HEK293 (cell line): ENCODE measurements at regions not wholly inside any gene's neighbourhood (a gene's known extent, or its start where the extent isn't known, plus 50 kb on each side); places are given as distances from the start of the nearest gene placed in this dataset.

Experiments used
- CTCF ChIA-PET: fragments of 350-600 bp; formaldehyde crosslinking; extraction: SDS; loops from one replicate; lab custom pipeline; 2021; ENCODE audit warnings: antibody characterized with exemption; lab: Yijun Ruan, JAX
- POLR2A ChIA-PET: fragments of 300-600 bp; formaldehyde crosslinking; extraction: SDS; loops from one replicate; lab custom pipeline; 2020; ENCODE audit warnings: antibody characterized with exemption, inconsistent platforms; lab: Yijun Ruan, JAX
- H3K27ac ChIP-seq: fragments of 200-500 bp; sonication (Bioruptor generic); 2 replicates; pipeline ENCODE4 v1.5.1; 2014; ENCODE audit warnings: low read depth, low read length, control low read depth, inconsistent platforms; ENCODE audit errors: extremely low read depth
- H3K36me3 ChIP-seq, 2 experiments: fragments of 200-500 bp in 1 of 2; sonication (Bioruptor generic) in 1 of 2; 1 replicate in 1 of 2; 2 replicates in 1 of 2; pipeline ENCODE4 v1.5.1; 2014 to 2017; ENCODE audit warnings: inconsistent platforms in 2 of 2, low read length in 2 of 2; ENCODE audit not compliant: control insufficient read depth in 2 of 2, insufficient read depth in 1 of 2
- H3K4me1 ChIP-seq: fragments of 200-500 bp; sonication (Bioruptor generic); 2 replicates; pipeline ENCODE4 v1.5.1; 2014; ENCODE audit warnings: mild to moderate bottlenecking, low read length, inconsistent platforms; ENCODE audit not compliant: control insufficient read depth, insufficient read depth
- H3K4me3 ChIP-seq: 2 replicates; pipeline ENCODE4 v1.5.1; 2011; ENCODE audit warnings: low read depth, mild to moderate bottlenecking, control low read depth, low read length, moderate library complexity
- H3K9me3 ChIP-seq: fragments of 200-500 bp; sonication (Bioruptor generic); 2 replicates; pipeline ENCODE4 v1.5.1; 2014; ENCODE audit warnings: low read depth, low read length, inconsistent platforms; ENCODE audit not compliant: control insufficient read depth, insufficient read depth
- GLIS1 ChIP-seq: fragments of 450-650 bp; formaldehyde crosslinking; IDR thresholded peaks from 2 replicates; pipeline ENCODE4 v1.5.1; 2016; ENCODE audit warnings: missing biosample characterization, missing genetic modification characterization
- KLF7 ChIP-seq: fragments of 450-650 bp; formaldehyde crosslinking; IDR thresholded peaks from 2 replicates; pipeline ENCODE4 v1.5.1; 2016; ENCODE audit warnings: missing biosample characterization, missing genetic modification characterization, borderline replicate concordance
- PRDM4 ChIP-seq: fragments of 450-650 bp; formaldehyde crosslinking; IDR thresholded peaks from 2 replicates; pipeline ENCODE4 v1.5.1; 2017; ENCODE audit warnings: missing biosample characterization, missing genetic modification characterization
- RBAK ChIP-seq: fragments of 450-650 bp; formaldehyde crosslinking; IDR thresholded peaks from 2 replicates; pipeline ENCODE4 v1.5.1; 2016; ENCODE audit warnings: missing biosample characterization, missing genetic modification characterization
- REST ChIP-seq: fragments of 450-650 bp; formaldehyde crosslinking; IDR thresholded peaks from 2 replicates; pipeline ENCODE4 v1.5.1; 2016; ENCODE audit warnings: missing biosample characterization, missing genetic modification characterization
- SP2 ChIP-seq: fragments of 450-650 bp; formaldehyde crosslinking; IDR thresholded peaks from 2 replicates; pipeline ENCODE4 v1.5.1; 2016; ENCODE audit warnings: missing biosample characterization, missing genetic modification characterization
- WT1 ChIP-seq: fragments of 450-650 bp; formaldehyde crosslinking; IDR thresholded peaks from 2 replicates; pipeline ENCODE4 v1.5.1; 2016; ENCODE audit warnings: missing biosample characterization, missing genetic modification characterization
- ZBTB26 ChIP-seq: fragments of 450-650 bp; formaldehyde crosslinking; optimal IDR thresholded peaks from 2 replicates; pipeline ENCODE3; 2016; ENCODE audit warnings: missing biosample characterization, mild to moderate bottlenecking, missing genetic modification characterization
- ZBTB44 ChIP-seq: fragments of 450-650 bp; IDR thresholded peaks from 2 replicates; pipeline ENCODE4 v1.5.1; 2018; ENCODE audit warnings: missing biosample characterization, mild to moderate bottlenecking, missing genetic modification characterization
- ZBTB48 ChIP-seq: fragments of 450-650 bp; formaldehyde crosslinking; IDR thresholded peaks from 2 replicates; pipeline ENCODE4 v1.5.1; 2016; ENCODE audit warnings: missing biosample characterization, missing genetic modification characterization
- ZBTB7A ChIP-seq: fragments of 450-650 bp; formaldehyde crosslinking; IDR thresholded peaks from 2 replicates; pipeline ENCODE4 v1.5.1; 2016; ENCODE audit warnings: low read depth, missing biosample characterization, missing genetic modification characterization
- ZFHX2 ChIP-seq: fragments of 450-650 bp; formaldehyde crosslinking; conservative IDR thresholded peaks from 2 replicates; pipeline ENCODE4 v1.5.1; 2016; ENCODE audit warnings: missing biosample characterization, missing genetic modification characterization
- ZNF19 ChIP-seq: fragments of 450-650 bp; formaldehyde crosslinking; IDR thresholded peaks from 2 replicates; pipeline ENCODE4; 2016; ENCODE audit warnings: missing biosample characterization, missing genetic modification characterization, low read depth
- ZNF248 ChIP-seq: fragments of 450-650 bp; formaldehyde crosslinking; IDR thresholded peaks from 2 replicates; pipeline ENCODE4 v1.5.1; 2017; ENCODE audit warnings: missing biosample characterization, missing genetic modification characterization
- ZNF26 ChIP-seq: fragments of 450-650 bp; formaldehyde crosslinking; IDR thresholded peaks from 2 replicates; pipeline ENCODE4 v1.5.1; 2016; ENCODE audit warnings: missing biosample characterization, missing genetic modification characterization
- ZNF280D ChIP-seq: fragments of 450-650 bp; formaldehyde crosslinking; IDR thresholded peaks from 2 replicates; pipeline ENCODE4 v1.5.1; 2016; ENCODE audit warnings: missing biosample characterization, missing genetic modification characterization
- ZNF302 ChIP-seq: fragments of 450-650 bp; formaldehyde crosslinking; IDR thresholded peaks from 2 replicates; pipeline ENCODE4 v1.5.1; 2016; ENCODE audit warnings: missing biosample characterization, missing genetic modification characterization, low read depth
- ZNF48 ChIP-seq: fragments of 450-650 bp; formaldehyde crosslinking; IDR thresholded peaks from 2 replicates; pipeline ENCODE4 v1.5.1; 2016; ENCODE audit warnings: missing biosample characterization, missing genetic modification characterization
- ZNF510 ChIP-seq: fragments of 450-650 bp; formaldehyde crosslinking; IDR thresholded peaks from 2 replicates; pipeline ENCODE4 v1.5.1; 2018; ENCODE audit warnings: mild to moderate bottlenecking, missing genetic modification characterization, missing biosample characterization; ENCODE audit not compliant: insufficient replicate concordance
- ZNF555 ChIP-seq: fragments of 450-650 bp; formaldehyde crosslinking; conservative IDR thresholded peaks from 2 replicates; pipeline ENCODE4 v1.5.1; 2017; ENCODE audit warnings: missing biosample characterization, mild to moderate bottlenecking, missing genetic modification characterization, inconsistent platforms
- ZNF596 ChIP-seq: fragments of 450-650 bp; IDR thresholded peaks from 2 replicates; pipeline ENCODE4 v1.5.0; 2018; ENCODE audit warnings: missing biosample characterization, mild to moderate bottlenecking, missing genetic modification characterization, moderate library complexity
- ZNF660 ChIP-seq: fragments of 450-650 bp; IDR thresholded peaks from 2 replicates; pipeline ENCODE4 v1.5.1; 2018; ENCODE audit warnings: missing biosample characterization, mild to moderate bottlenecking, missing genetic modification characterization

GRCh38 chr15:95208071-95208470 lies 976.7 kb downstream of the MCTP2 start (continued):
- TF ChIP-seq ZNF280D (tag by site-specific recombination) (no peak), ZNF19 (no peak), KLF7 (no peak), ZFHX2 (tag by site-specific recombination) (no peak), ZBTB48 (tag by site-specific recombination) (no peak), ZBTB7A (tag by site-specific recombination) (no peak), ZBTB26 (no peak), REST (tag by site-specific recombination) (no peak)
- TF ChIP-seq, all 188 proteins: peak for 0

- no peak overlapping the region for H3K27ac ChIP-seq
- TF ChIP-seq ZBTB48 (tag by site-specific recombination) (no peak), RBAK (tag by site-specific recombination) (no peak), ZNF510 (tag by site-specific recombination) (no peak), SP2 (tag by site-specific recombination) (no peak), ZNF26 (tag by site-specific recombination) (no peak), PRDM4 (tag by site-specific recombination) (no peak), ZBTB44 (tag by site-specific recombination) (no peak), GLIS1 (tag by site-specific recombination) (no peak), ZNF596 (tag by site-specific recombination) (no peak), ZNF248 (tag by site-specific recombination) (no peak), ZNF555 (tag by site-specific recombination) (no peak), ZNF660 (tag by site-specific recombination) (no peak), WT1 (tag by site-specific recombination) (no peak), ZNF302 (tag by site-specific recombination) (no peak), ZNF48 (tag by site-specific recombination) (no peak)
- TF ChIP-seq, all 188 proteins: peak for 0
- no peak overlapping the region for H3K4me3 ChIP-seq
- no peaks in the 10 kb centered on the region for H3K36me3 ChIP-seq
- CTCF ChIA-PET, result interaction anchor here (1.3 kb wide), 1 partner anchor 10 kb away, joined by 3 read pairs; no protein-coding TSS in a partner anchor
- no peaks in the 10 kb centered on the region for H3K4me1 ChIP-seq
- no peaks in the 10 kb centered on the region for H3K9me3 ChIP-seq
- POLR2A ChIA-PET, result no interaction called here
Observed at GRCh38 chr15:95208988-95209387, 977.6 kb downstream of the MCTP2 start.
